ENCODE measurements at regions not wholly inside any gene's neighbourhood (a gene's known extent, or its start where the extent isn't known, plus 50 kb on each side); places are given as distances from the start of the nearest gene placed in this dataset.

DNA sequence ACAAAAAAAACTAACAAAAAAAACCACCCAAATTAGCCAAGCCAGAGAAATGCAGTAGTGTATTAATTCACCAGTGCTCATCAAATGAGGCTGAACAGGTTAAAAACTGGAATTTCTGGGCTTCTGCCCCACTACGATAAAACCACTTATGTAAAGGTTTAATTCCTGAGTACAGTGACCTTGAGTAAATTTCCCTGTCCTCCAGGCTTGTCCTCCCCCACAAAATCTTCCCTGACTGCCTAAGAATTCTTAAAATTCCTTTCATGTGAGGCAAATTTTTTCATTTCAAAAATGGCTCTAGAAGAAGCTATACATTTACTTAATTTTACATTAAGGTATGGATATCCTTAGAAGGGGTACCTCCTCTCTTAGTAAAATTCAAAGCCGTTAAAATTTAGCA, 80.1 kb upstream of the ID4 start:
- intact Hi-C loops (cut with DNase I, micrococcal nuclease), result no loop called here
- ATAC-seq, result no peak
- no peaks in the 10 kb centered on the region for H3K4me1 ChIP-seq (ENCODE audit: low read depth)
- H3K9me3 ChIP-seq, result no peaks in the 10 kb centered on the region
- no peak for DNase-seq
- H3K36me3 ChIP-seq (ENCODE audit: low read depth), result no peaks in the 10 kb centered on the region
- TF ChIP-seq, protein P1, sequence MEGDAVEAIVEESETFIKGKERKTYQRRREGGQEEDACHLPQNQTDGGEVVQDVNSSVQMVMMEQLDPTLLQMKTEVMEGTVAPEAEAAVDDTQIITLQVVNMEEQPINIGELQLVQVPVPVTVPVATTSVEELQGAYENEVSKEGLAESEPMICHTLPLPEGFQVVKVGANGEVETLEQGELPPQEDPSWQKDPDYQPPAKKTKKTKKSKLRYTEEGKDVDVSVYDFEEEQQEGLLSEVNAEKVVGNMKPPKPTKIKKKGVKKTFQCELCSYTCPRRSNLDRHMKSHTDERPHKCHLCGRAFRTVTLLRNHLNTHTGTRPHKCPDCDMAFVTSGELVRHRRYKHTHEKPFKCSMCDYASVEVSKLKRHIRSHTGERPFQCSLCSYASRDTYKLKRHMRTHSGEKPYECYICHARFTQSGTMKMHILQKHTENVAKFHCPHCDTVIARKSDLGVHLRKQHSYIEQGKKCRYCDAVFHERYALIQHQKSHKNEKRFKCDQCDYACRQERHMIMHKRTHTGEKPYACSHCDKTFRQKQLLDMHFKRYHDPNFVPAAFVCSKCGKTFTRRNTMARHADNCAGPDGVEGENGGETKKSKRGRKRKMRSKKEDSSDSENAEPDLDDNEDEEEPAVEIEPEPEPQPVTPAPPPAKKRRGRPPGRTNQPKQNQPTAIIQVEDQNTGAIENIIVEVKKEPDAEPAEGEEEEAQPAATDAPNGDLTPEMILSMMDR (IDR thresholded peaks at IDR 0.05), result no peak
- no peak overlapping the region for H3K4me3 ChIP-seq

DNA sequence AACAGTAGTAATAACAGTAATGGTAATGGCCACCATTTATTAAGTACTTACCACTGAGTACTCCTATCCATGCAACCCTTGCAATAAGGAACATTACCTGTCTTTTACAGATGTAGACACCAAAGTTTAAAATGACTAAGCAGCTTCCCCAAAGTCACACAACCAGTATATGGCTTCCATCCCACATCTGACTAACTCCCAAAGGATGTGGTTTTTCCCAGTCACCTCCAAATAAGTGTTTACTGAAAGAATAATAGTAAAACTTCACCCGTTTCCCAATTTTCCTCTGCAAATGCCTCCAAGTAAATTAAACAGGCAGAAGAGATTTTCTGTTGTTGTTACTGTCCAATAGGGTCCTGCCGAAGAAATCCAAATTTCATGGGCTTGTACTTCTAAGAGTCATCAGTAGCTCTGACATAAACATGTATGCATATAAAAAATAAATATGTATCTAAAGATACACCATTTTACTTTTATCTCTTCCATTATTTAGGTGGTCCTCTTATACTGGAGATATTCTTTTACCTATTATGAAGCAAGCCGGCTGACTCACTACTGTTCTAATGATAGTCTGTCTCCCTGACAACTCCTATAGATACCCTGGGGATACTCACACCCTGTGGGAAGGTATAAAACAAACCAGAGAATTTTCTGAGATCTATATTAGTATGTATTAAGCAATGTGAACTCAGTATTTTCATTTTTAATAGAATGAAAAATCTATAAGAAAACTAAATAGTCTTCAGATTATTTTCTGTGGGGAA, 77.9 kb upstream of the ID4 start:
- DNase-seq (no peak), ATAC-seq (no peak)
- H3K4me1 ChIP-seq (ENCODE audit: low read depth), result no peaks in the 10 kb centered on the region
- H3K9me3 ChIP-seq, result no peaks in the 10 kb centered on the region
- no peaks in the 10 kb centered on the region for H3K36me3 ChIP-seq (ENCODE audit: low read depth)
- intact Hi-C loops (cut with DNase I, micrococcal nuclease), result no loop called here
- TF ChIP-seq, protein P1 (IDR thresholded peaks at IDR 0.05), result no peak
- H3K4me3 ChIP-seq, result no peak overlapping the region

DNA sequence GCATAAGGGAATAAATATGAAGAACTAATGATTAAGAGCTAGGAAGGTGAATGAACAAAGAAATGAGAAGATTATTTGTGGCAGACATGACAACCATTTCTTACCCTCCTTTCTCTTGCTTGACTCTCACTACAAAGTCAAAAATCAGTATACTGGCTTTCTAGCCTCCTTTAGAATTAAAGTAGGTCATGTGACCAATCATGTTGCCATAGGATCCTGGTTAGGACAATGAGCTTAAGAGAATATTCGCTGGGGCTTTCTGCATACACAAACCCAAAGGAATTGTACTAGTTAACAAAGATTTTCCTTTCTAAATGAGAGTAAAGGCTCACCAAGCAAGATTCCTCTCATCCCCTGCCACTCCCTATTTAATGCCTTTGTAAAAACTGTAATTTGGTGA, 76.0 kb upstream of the ID4 start:
- DNase-seq (no peak), ATAC-seq (no peak)
- TF ChIP-seq, protein P1 (IDR thresholded peaks at IDR 0.05), result no peak
- H3K36me3 ChIP-seq (ENCODE audit: low read depth), result no peaks in the 10 kb centered on the region
- H3K4me3 ChIP-seq, result no peak overlapping the region
- H3K4me1 ChIP-seq (ENCODE audit: low read depth), result no peaks in the 10 kb centered on the region
- intact Hi-C loops (cut with DNase I, micrococcal nuclease), result no loop called here
- H3K9me3 ChIP-seq, result no peaks in the 10 kb centered on the region

DNA sequence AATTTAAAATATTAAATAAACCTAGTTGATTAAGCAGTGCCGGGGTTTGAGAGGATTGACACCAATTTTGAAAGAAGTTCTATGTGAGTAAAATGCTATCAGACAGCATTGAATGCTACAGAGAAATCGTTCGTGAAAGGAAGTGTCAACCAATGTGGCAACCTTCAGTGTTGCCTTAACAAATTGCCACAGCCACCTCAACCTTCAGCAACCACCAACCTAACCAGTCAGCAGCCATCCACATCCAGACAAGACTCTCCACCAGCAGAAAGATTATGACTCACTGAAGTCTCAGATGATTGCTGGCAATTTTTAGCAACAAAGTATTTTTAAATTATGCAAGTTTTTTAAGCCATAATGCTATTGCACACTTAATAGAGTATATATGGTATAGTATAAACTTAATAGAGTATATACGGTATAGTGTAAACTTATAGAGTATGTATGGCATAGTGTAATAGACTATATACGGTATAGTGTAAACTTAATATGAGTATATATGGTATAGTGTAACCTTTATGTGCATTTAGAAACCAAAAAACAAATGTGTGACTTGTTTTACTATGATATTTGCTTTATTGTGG, 65.3 kb upstream of the ID4 start:
- intact Hi-C loops (cut with DNase I, micrococcal nuclease), result no loop called here
- TF ChIP-seq, protein P1 (IDR thresholded peaks at IDR 0.05), result no peak
- DNase-seq (no peak), ATAC-seq (no peak)
- Histone ChIP-seq H3K9me3 (no peaks in the 10 kb centered on the region), H3K36me3 (ENCODE audit: low read depth) (no peaks in the 10 kb centered on the region), H3K4me3 (no peak overlapping the region), H3K4me1 (ENCODE audit: low read depth) (no peaks in the 10 kb centered on the region)

DNA sequence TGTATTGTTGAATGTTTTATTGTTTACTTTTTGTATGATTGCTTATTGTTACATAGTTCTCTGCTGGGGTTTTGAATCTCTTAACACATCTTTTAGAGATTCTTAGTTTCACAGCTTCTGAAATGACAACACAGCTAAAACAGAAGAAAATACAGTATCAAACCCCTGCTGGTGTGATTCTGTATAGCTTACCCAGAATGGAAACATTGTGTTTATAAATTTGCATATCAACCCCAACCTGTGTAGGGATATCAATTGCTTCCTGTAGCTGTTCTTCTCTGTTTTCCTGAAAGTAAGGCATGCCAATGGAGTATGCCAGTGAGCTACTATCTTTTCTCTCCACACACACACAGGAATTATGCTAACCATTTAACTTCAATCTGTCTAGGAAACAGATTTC, 64.3 kb upstream of the ID4 start:
- no peaks in the 10 kb centered on the region for H3K4me1 ChIP-seq (ENCODE audit: low read depth)
- no peak for DNase-seq
- no peaks in the 10 kb centered on the region for H3K9me3 ChIP-seq
- TF ChIP-seq, protein P1 (IDR thresholded peaks at IDR 0.05), result no peak
- no peak overlapping the region for H3K4me3 ChIP-seq
- intact Hi-C loops (cut with DNase I, micrococcal nuclease), result no loop called here
- no peaks in the 10 kb centered on the region for H3K36me3 ChIP-seq (ENCODE audit: low read depth)
- no peak for ATAC-seq
